CD14-positive monocyte (primary cell): ENCODE measurements at regions not wholly inside any gene's neighbourhood (a gene's known extent, or its start where the extent isn't known, plus 50 kb on each side); places are given as distances from the start of the nearest gene placed in this dataset.
"Not testable (repeated sequence)": the region's sequence is repeated elsewhere in the genome, so short reads cannot be mapped to it uniquely, and the experiment has no call there.

ENCODE experiments used
- DNase-seq, 3 donors: peaks; one replicate each; pipeline ENCODE4 v3.0.0-alpha.2; 2011 to 2022
- H2AFZ ChIP-seq: 2 replicates; pipeline ENCODE4 v1.6.0; 2012; ENCODE audit warnings: mild to moderate bottlenecking, low read depth, low read length, inconsistent platforms; ENCODE audit not compliant: insufficient read depth, poor library complexity, severe bottlenecking
- H3K27ac ChIP-seq, 2 donors: 1 replicate in 1 of 2; 2 replicates in 1 of 2; pipeline ENCODE4 v1.5.1; 2012 to 2013; ENCODE audit warnings: low read length in 2 of 2, control low read depth in 1 of 2, inconsistent platforms in 1 of 2, low read depth in 1 of 2, mild to moderate bottlenecking in 1 of 2
- H3K27me3 ChIP-seq, 2 donors: one replicate each; pipeline versions ENCODE4 v1.6.0 to v1.6.1; 2011 to 2013; ENCODE audit warnings: low read length in 2 of 2; ENCODE audit not compliant: control insufficient read depth in 2 of 2, insufficient read depth in 2 of 2
- H3K36me3 ChIP-seq, 2 donors: replicated peaks in 1 of 2; 1 replicate in 1 of 2; 2 replicates in 1 of 2; pipeline versions ENCODE4 v1.5.1 to v1.6.1; 2012 to 2013; ENCODE audit warnings: low read length in 2 of 2, control low read depth in 1 of 2, inconsistent platforms in 1 of 2, mild to moderate bottlenecking in 1 of 2; ENCODE audit not compliant: insufficient read depth in 2 of 2, control insufficient read depth in 1 of 2
- H3K4me1 ChIP-seq, 2 donors: 1 replicate in 1 of 2; 2 replicates in 1 of 2; pipeline versions ENCODE4 v1.5.1 to v1.6.1; 2012 to 2013; ENCODE audit warnings: low read length in 2 of 2, control low read depth in 1 of 2, inconsistent platforms in 1 of 2, mild to moderate bottlenecking in 1 of 2, moderate library complexity in 1 of 2; ENCODE audit not compliant: insufficient read depth in 2 of 2, control insufficient read depth in 1 of 2
- H3K4me2 ChIP-seq: replicated peaks from 2 replicates; pipeline ENCODE3; 2012; ENCODE audit warnings: low read length, moderate library complexity, mild to moderate bottlenecking; ENCODE audit not compliant: poor library complexity, severe bottlenecking; ENCODE audit errors: extremely low read depth
- H3K4me3 ChIP-seq, 3 experiments: fragments of 200-600 bp in 1 of 3; sonication (generic) in 1 of 3; replicated peaks in 1 of 3; 1 replicate in 2 of 3; 2 replicates in 1 of 3; pipeline ENCODE4 v1.5.1; 2011 to 2013; ENCODE audit warnings: low read length in 3 of 3, mild to moderate bottlenecking in 3 of 3, control low read depth in 2 of 3, low read depth in 2 of 3, inconsistent platforms in 1 of 3, moderate library complexity in 1 of 3
- H3K79me2 ChIP-seq: 2 replicates; pipeline ENCODE4 v1.6.0; 2012; ENCODE audit warnings: mild to moderate bottlenecking, control low read depth, inconsistent platforms, low read length, moderate library complexity; ENCODE audit not compliant: insufficient read depth
- H3K9ac ChIP-seq: 2 replicates; pipeline ENCODE4 v1.6.0; 2017; ENCODE audit warnings: low read length, mild to moderate bottlenecking; ENCODE audit not compliant: insufficient read depth, poor library complexity, severe bottlenecking
- H3K9me3 ChIP-seq, 2 donors: replicated peaks in 1 of 2; 1 replicate in 1 of 2; 2 replicates in 1 of 2; pipeline versions ENCODE4 v1.5.1 to v1.6.1; 2012 to 2013; ENCODE audit warnings: low read length in 2 of 2, control low read depth in 1 of 2; ENCODE audit not compliant: control insufficient read depth in 1 of 2, insufficient read depth in 1 of 2
- H4K20me1 ChIP-seq: 2 replicates; pipeline ENCODE4 v1.6.0; 2012; ENCODE audit warnings: mild to moderate bottlenecking, low read length, control low read depth, moderate library complexity; ENCODE audit not compliant: insufficient read depth
- H3K27ac Mint-ChIP-seq, 7 donors: one replicate each; pipeline ENCODE4 v1.8.0; 2020; ENCODE audit warnings: mild to moderate bottlenecking in 7 of 7, mixed read lengths in 7 of 7, moderate library complexity in 6 of 7, inconsistent platforms in 2 of 7
- H3K27me3 Mint-ChIP-seq, 3 donors: one replicate each; pipeline ENCODE4 v1.8.0; 2021 to 2022; ENCODE audit warnings: low read depth in 3 of 3, mild to moderate bottlenecking in 3 of 3, mixed read lengths in 3 of 3, moderate library complexity in 3 of 3, inconsistent platforms in 1 of 3
- H3K36me3 Mint-ChIP-seq, 2 donors: one replicate each; pipeline ENCODE4 v1.8.0; 2020; ENCODE audit warnings: mixed read lengths in 2 of 2, inconsistent platforms in 1 of 2, mild to moderate bottlenecking in 1 of 2
- H3K4me1 Mint-ChIP-seq: one replicate; pipeline ENCODE4 v1.8.0; 2020; ENCODE audit warnings: mild to moderate bottlenecking, mixed read lengths
- H3K4me3 Mint-ChIP-seq, 2 donors: one replicate each; pipeline ENCODE4 v1.8.0; 2020; ENCODE audit warnings: mild to moderate bottlenecking in 2 of 2, mixed read lengths in 2 of 2, moderate library complexity in 1 of 2
- H3K9me3 Mint-ChIP-seq, 7 donors: one replicate each; pipeline ENCODE4 v1.8.0; 2020 to 2022; ENCODE audit warnings: mixed read lengths in 7 of 7, mild to moderate bottlenecking in 6 of 7, moderate library complexity in 6 of 7, inconsistent platforms in 2 of 7
- WGBS: methylation state at CpG from one replicate; pipeline ENCODE4 v1.1.5; 2013; ENCODE audit warnings: missing lambda C conversion rate; ENCODE audit not compliant: insufficient coverage; 5-methylcytosine and 5-hydroxymethylcytosine counted together
- intact Hi-C, 2 donors: fragments of 100-400 bp; cut with micrococcal nuclease; formaldehyde crosslinking; loops; one replicate each; pipeline versions ENCODE4 v1.15.0 to v1.15.1; 2023
- TF ChIP-seq, protein P1 (sequence below): fragments of 200-600 bp; IDR thresholded peaks from one replicate; pipeline ENCODE4 v1.8.0; 2022; ENCODE audit warnings: antibody characterized with exemption, mild to moderate bottlenecking

DNA sequence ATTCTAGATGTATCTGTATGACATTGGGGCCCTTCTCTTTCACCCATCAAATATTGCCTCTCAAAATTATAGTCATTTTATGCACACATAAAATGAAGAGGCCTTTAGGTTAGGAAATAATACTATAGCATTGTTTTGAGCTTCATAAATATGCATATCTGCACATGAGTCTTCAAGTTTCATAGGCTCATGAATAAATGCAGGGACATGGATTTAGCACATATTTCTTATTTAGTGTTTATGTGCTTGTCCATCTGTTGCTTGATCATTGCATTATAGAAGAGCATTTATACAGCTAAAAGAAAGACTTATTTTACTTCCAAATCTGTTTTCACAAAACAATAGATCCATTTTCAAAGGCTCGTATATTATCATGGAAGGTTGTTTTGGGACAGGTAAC, 455.8 kb downstream of the EPM2A start:
- H3K4me1 ChIP-seq, result no peaks in the 10 kb centered on the region
- no peaks in the 10 kb centered on the region for H3K36me3 ChIP-seq
- intact Hi-C loops, result no loop called here
- Mint-ChIP-seq H3K27me3 (no peaks in the 10 kb centered on the region), H3K4me3 (no peak overlapping the region), H3K9me3 (peaks cover 0 to 10% (median 5%) of the 10 kb centered on the region in 7 donors), H3K27ac (no peak overlapping the region), H3K4me1 (no peaks in the 10 kb centered on the region), H3K36me3 (no peaks in the 10 kb centered on the region)
- no CpG with 5 or more reads among the region's 1 CpG for WGBS
- H3K9ac ChIP-seq, result no peak overlapping the region
- H2AFZ ChIP-seq, result no peak overlapping the region
- no peak overlapping the region for H3K4me3 ChIP-seq
- no peaks in the 10 kb centered on the region for H3K79me2 ChIP-seq
- peaks cover 0 to 6% of the 10 kb centered on the region in 2 donors for H3K9me3 ChIP-seq
- no peaks in the 10 kb centered on the region for H4K20me1 ChIP-seq
- H3K4me2 ChIP-seq, result no peak overlapping the region
- TF ChIP-seq, protein P1, sequence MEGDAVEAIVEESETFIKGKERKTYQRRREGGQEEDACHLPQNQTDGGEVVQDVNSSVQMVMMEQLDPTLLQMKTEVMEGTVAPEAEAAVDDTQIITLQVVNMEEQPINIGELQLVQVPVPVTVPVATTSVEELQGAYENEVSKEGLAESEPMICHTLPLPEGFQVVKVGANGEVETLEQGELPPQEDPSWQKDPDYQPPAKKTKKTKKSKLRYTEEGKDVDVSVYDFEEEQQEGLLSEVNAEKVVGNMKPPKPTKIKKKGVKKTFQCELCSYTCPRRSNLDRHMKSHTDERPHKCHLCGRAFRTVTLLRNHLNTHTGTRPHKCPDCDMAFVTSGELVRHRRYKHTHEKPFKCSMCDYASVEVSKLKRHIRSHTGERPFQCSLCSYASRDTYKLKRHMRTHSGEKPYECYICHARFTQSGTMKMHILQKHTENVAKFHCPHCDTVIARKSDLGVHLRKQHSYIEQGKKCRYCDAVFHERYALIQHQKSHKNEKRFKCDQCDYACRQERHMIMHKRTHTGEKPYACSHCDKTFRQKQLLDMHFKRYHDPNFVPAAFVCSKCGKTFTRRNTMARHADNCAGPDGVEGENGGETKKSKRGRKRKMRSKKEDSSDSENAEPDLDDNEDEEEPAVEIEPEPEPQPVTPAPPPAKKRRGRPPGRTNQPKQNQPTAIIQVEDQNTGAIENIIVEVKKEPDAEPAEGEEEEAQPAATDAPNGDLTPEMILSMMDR, result no peak
- no peaks in the 10 kb centered on the region for H3K27me3 ChIP-seq
- H3K27ac ChIP-seq, result no peak overlapping the region
- DNase-seq, result no peak

DNA sequence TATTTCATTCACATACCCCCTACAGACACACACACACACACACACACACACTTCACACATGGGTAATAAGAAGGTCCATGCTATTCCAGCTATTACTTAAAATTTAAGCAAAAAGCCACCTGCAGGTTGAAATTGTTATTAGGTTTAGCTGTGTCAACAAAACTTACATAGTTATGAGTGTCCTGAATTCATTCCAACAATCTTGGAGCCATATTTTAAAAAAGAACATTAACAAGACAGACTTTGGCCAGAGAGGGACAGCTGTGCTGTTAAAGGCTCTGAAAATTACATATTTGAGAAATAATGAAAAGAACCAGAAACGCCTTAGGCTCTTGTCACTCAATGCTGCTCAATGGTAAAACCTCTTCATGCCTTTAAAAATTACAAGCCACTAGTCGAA, 455.3 kb downstream of the EPM2A start:
- no peak overlapping the region for H2AFZ ChIP-seq
- WGBS, result no CpG with 5 or more reads among the region's 2 CpGs
- intact Hi-C loops, result no loop called here

DNA sequence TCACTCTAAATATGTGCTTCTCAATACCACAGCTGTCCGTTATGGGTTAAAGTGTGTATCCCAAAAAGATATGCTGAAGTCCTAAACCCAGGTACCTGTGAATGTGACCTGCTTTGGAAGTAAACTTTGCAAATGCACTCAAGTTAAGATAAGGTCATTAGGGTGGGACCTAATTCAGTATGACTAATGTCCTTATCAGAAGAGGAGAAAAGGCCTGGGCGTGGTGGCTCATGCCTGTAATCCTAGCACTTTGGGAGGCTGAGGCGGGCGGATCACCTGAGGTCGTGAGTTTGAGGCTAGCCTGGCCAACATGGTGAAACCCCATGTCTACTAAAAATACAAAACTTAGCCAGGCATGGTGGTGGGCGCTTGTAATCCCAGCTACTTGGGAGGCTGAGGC, 452.1 kb downstream of the EPM2A start:
- H3K4me1 Mint-ChIP-seq, H3K9me3 Mint-ChIP-seq, H3K4me3 Mint-ChIP-seq, H4K20me1 ChIP-seq, H3K4me1 ChIP-seq, H3K27ac Mint-ChIP-seq, H2AFZ ChIP-seq, H3K79me2 ChIP-seq, H3K4me3 ChIP-seq, H3K27ac ChIP-seq, H3K27me3 Mint-ChIP-seq, H3K36me3 Mint-ChIP-seq, DNase-seq, H3K9me3 ChIP-seq, H3K27me3 ChIP-seq, intact Hi-C loops, H3K4me2 ChIP-seq, H3K36me3 ChIP-seq, H3K9ac ChIP-seq: not testable (repeated sequence)
- WGBS, result 71% methylated on average over 1 of the region's 6 CpGs

More for the DNA sequence above, 455.3 kb downstream of the EPM2A start:
- H3K4me3 ChIP-seq, result no peak overlapping the region
- H3K9me3 ChIP-seq, result peaks cover 0 to 6% of the 10 kb centered on the region in 2 donors
- no peaks in the 10 kb centered on the region for H4K20me1 ChIP-seq
- peaks cover 0 to 10% (median 6%) of the 10 kb centered on the region in 7 donors for H3K9me3 Mint-ChIP-seq
- no peaks in the 10 kb centered on the region for H3K4me1 Mint-ChIP-seq
- no peaks in the 10 kb centered on the region for H3K4me1 ChIP-seq
- no peak overlapping the region for H3K4me2 ChIP-seq
- DNase-seq, result no peak
- H3K4me3 Mint-ChIP-seq, result no peak overlapping the region
- H3K9ac ChIP-seq, result no peak overlapping the region
- H3K27ac ChIP-seq, result no peak overlapping the region
- TF ChIP-seq, protein P1, result no peak
- H3K36me3 ChIP-seq, result no peaks in the 10 kb centered on the region
- no peak overlapping the region for H3K27ac Mint-ChIP-seq
- no peaks in the 10 kb centered on the region for H3K27me3 Mint-ChIP-seq
- H3K36me3 Mint-ChIP-seq, result no peaks in the 10 kb centered on the region
- H3K27me3 ChIP-seq, result no peaks in the 10 kb centered on the region
- no peaks in the 10 kb centered on the region for H3K79me2 ChIP-seq
